DOHH2 (cell line): ENCODE measurements at regions not wholly inside any gene's neighbourhood (a gene's known extent, or its start where the extent isn't known, plus 50 kb on each side); places are given as distances from the start of the nearest gene placed in this dataset.

Source experiments
- H3F3A ChIP-seq: fragments of 200-600 bp; sonication (generic), shearing (Covaris generic); 2 replicates; pipeline ENCODE4 v1.6.0; 2016; ENCODE audit warnings: antibody characterized with exemption, mild to moderate bottlenecking; ENCODE audit not compliant: control insufficient read depth, insufficient read depth
- H3K27ac ChIP-seq: fragments of 200-600 bp; sonication (generic); 2 replicates; pipeline ENCODE4 v1.5.1; 2014; ENCODE audit warnings: low read depth, mild to moderate bottlenecking, low read length, moderate library complexity
- H3K27me3 ChIP-seq: fragments of 200-600 bp; sonication (generic); 2 replicates; pipeline ENCODE4 v1.6.1; 2014; ENCODE audit warnings: mild to moderate bottlenecking, low read length, mixed read lengths; ENCODE audit not compliant: control insufficient read depth
- H3K36me3 ChIP-seq: fragments of 200-600 bp; sonication (generic); 2 replicates; pipeline ENCODE4 v1.6.1; 2014; ENCODE audit warnings: mild to moderate bottlenecking, low read length, moderate library complexity, mixed read lengths; ENCODE audit not compliant: control insufficient read depth
- H3K4me1 ChIP-seq: fragments of 200-600 bp; sonication (generic); 2 replicates; pipeline ENCODE4 v1.6.1; 2014; ENCODE audit warnings: mild to moderate bottlenecking, low read length, mixed read lengths; ENCODE audit not compliant: control insufficient read depth
- H3K4me2 ChIP-seq: fragments of 200-600 bp; sonication (generic); 2 replicates; pipeline ENCODE4 v1.6.0; 2014; ENCODE audit warnings: mild to moderate bottlenecking, low read length, moderate library complexity
- H3K4me3 ChIP-seq: fragments of 200-600 bp; sonication (generic); 2 replicates; pipeline ENCODE4 v1.5.1; 2014; ENCODE audit warnings: mild to moderate bottlenecking, low read length, mixed read lengths
- H3K79me2 ChIP-seq: fragments of 200-600 bp; sonication (generic); 2 replicates; pipeline ENCODE4 v1.6.1; 2014; ENCODE audit warnings: mild to moderate bottlenecking, low read length, mixed read lengths; ENCODE audit not compliant: control insufficient read depth
- H3K9me2 ChIP-seq: fragments of 200-600 bp; sonication (generic); replicated peaks from 2 replicates; pipeline ENCODE4 v1.6.1; 2014; ENCODE audit warnings: mild to moderate bottlenecking, low read length, mixed read lengths; ENCODE audit not compliant: control insufficient read depth
- H3K9me3 ChIP-seq: fragments of 200-600 bp; sonication (generic); 2 replicates; pipeline ENCODE4 v1.6.1; 2014; ENCODE audit warnings: antibody characterized with exemption, low read length, mixed read lengths; ENCODE audit not compliant: control insufficient read depth, insufficient read depth
- H4K20me1 ChIP-seq: fragments of 200-600 bp; sonication (generic); 2 replicates; pipeline ENCODE4 v1.6.0; 2014; ENCODE audit warnings: low read depth, mild to moderate bottlenecking, antibody characterized with exemption, low read length, moderate library complexity; ENCODE audit not compliant: control insufficient read depth, insufficient read depth
- EZH2phosphoT487 ChIP-seq: fragments of 200-600 bp; sonication (generic); IDR thresholded peaks from 2 replicates; pipeline ENCODE4 v1.6.1; 2017; ENCODE audit warnings: borderline replicate concordance, mild to moderate bottlenecking, antibody characterized with exemption, low read length, moderate library complexity, mixed read lengths
- TF ChIP-seq, protein P1 (sequence below): fragments of 200-600 bp; sonication (generic); IDR thresholded peaks from one replicate; pipeline ENCODE4 v1.5.1; 2014; ENCODE audit warnings: antibody characterized with exemption, mild to moderate bottlenecking, low read depth, low read length; ENCODE audit not compliant: poor library complexity, severe bottlenecking

DNA sequence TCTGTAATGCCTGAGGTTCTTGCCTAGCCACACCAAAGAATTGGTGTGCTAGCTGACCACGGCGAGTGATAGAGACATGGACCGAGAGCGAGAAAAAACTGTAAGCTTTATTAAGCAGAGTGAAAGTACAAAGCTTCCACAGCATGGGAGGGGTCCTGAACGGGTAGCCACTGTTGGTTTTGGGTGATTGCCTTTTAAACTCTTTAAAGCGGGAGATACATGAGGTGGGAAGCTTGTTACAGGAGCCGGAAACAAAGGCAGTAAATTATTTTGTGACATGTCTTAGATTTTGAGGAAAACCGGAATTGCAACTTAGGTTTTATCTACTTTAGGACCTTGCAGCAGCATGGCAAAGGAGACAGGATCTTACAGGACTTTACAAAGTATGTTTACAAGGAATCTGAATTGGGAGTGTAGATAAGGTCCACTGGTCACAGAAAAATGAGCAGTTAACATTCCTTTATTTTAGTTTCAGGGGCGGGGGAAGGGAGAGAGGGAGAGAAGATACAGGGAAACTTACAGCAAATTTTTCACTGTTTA lies 252.7 kb upstream of the MBL2 start:
- Histone ChIP-seq H4K20me1 (no peaks in the 10 kb centered on the region), H3K27ac (no peak overlapping the region), H3K4me1 (peaks cover 7% of the 10 kb centered on the region), H3K4me2 (no peak overlapping the region), H3K9me3 (no peaks in the 10 kb centered on the region), H3F3A (no peaks in the 10 kb centered on the region), H3K4me3 (no peak overlapping the region), H3K27me3 (no peaks in the 10 kb centered on the region), H3K9me2 (no peaks in the 10 kb centered on the region), H3K36me3 (no peaks in the 10 kb centered on the region), H3K79me2 (no peaks in the 10 kb centered on the region)
- no peak for TF ChIP-seq EZH2phosphoT487
- TF ChIP-seq, protein P1, sequence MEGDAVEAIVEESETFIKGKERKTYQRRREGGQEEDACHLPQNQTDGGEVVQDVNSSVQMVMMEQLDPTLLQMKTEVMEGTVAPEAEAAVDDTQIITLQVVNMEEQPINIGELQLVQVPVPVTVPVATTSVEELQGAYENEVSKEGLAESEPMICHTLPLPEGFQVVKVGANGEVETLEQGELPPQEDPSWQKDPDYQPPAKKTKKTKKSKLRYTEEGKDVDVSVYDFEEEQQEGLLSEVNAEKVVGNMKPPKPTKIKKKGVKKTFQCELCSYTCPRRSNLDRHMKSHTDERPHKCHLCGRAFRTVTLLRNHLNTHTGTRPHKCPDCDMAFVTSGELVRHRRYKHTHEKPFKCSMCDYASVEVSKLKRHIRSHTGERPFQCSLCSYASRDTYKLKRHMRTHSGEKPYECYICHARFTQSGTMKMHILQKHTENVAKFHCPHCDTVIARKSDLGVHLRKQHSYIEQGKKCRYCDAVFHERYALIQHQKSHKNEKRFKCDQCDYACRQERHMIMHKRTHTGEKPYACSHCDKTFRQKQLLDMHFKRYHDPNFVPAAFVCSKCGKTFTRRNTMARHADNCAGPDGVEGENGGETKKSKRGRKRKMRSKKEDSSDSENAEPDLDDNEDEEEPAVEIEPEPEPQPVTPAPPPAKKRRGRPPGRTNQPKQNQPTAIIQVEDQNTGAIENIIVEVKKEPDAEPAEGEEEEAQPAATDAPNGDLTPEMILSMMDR, result no peak

DNA sequence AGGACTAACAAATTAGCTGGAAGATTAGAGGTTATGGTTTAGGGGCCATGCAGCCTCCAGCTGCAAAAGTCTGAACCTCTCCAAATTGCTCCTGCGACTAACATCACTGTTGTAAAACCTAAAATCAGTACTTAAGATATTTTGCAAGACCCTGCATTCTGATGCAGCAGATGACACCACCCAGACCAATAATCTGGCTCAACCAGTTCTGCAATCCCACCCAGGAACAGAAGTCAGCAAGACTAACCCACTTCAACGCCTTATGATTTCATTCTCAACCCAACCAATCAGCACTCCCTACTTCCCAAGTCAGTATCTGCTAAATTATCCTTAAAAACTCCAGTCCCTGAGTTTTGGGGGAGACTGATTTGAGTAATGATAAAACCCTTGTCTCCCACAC lies 250.8 kb upstream of the MBL2 start:
- Histone ChIP-seq H3K4me3 (no peak overlapping the region), H3K79me2 (no peaks in the 10 kb centered on the region), H3K4me2 (no peak overlapping the region), H4K20me1 (no peaks in the 10 kb centered on the region), H3K36me3 (no peaks in the 10 kb centered on the region), H3K27me3 (no peaks in the 10 kb centered on the region), H3K9me3 (no peaks in the 10 kb centered on the region), H3K4me1 (no peaks in the 10 kb centered on the region), H3K27ac (no peak overlapping the region), H3K9me2 (no peaks in the 10 kb centered on the region), H3F3A (no peaks in the 10 kb centered on the region)
- no peak for TF ChIP-seq EZH2phosphoT487
- TF ChIP-seq, protein P1, result no peak

DNA sequence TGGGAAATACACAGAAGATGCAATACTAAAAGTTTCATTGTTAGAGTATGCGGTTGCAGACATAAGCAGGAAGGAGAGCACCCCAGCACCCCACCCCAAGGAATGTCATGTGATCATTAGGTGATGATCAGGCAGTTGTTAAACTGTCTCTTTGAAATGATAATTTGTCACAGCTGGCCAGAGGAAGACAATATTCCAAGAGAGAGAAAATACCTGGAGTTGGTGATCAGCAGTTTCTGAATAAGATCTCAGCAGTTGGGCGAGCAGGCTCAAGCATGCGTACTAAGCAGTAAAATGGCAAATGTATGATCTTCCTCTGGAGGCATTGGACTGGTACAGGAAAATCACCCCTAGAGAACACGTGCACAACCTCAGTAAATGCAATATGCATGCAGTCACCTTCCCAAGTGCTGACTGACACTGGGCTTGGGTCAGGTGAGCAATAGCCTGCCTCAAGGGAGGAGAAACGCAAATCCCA lies 250.1 kb upstream of the MBL2 start:
- no peak overlapping the region for H3K4me3 ChIP-seq
- no peak overlapping the region for H3K4me2 ChIP-seq
- H3K36me3 ChIP-seq, result no peaks in the 10 kb centered on the region
- H3K79me2 ChIP-seq, result no peaks in the 10 kb centered on the region
- no peaks in the 10 kb centered on the region for H3F3A ChIP-seq
- H3K9me2 ChIP-seq, result no peaks in the 10 kb centered on the region
- H3K27me3 ChIP-seq, result no peaks in the 10 kb centered on the region
- no peaks in the 10 kb centered on the region for H4K20me1 ChIP-seq
- TF ChIP-seq EZH2phosphoT487, result no peak
- TF ChIP-seq, protein P1, result no peak
- H3K27ac ChIP-seq, result no peak overlapping the region
- H3K4me1 ChIP-seq, result no peaks in the 10 kb centered on the region
- H3K9me3 ChIP-seq, result no peaks in the 10 kb centered on the region
